ENCODE measurements at regions not wholly inside any gene's neighbourhood (a gene's known extent, or its start where the extent isn't known, plus 50 kb on each side); places are given as distances from the start of the nearest gene placed in this dataset.

- TF ChIP-seq, protein P1, sequence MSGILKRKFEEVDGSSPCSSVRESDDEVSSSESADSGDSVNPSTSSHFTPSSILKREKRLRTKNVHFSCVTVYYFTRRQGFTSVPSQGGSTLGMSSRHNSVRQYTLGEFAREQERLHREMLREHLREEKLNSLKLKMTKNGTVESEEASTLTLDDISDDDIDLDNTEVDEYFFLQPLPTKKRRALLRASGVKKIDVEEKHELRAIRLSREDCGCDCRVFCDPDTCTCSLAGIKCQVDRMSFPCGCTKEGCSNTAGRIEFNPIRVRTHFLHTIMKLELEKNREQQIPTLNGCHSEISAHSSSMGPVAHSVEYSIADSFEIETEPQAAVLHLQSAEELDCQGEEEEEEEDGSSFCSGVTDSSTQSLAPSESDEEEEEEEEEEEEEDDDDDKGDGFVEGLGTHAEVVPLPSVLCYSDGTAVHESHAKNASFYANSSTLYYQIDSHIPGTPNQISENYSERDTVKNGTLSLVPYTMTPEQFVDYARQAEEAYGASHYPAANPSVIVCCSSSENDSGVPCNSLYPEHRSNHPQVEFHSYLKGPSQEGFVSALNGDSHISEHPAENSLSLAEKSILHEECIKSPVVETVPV (CRISPR knock-in tag; IDR thresholded peaks at IDR 0.05): no peak
- TF ChIP-seq, protein P2, sequence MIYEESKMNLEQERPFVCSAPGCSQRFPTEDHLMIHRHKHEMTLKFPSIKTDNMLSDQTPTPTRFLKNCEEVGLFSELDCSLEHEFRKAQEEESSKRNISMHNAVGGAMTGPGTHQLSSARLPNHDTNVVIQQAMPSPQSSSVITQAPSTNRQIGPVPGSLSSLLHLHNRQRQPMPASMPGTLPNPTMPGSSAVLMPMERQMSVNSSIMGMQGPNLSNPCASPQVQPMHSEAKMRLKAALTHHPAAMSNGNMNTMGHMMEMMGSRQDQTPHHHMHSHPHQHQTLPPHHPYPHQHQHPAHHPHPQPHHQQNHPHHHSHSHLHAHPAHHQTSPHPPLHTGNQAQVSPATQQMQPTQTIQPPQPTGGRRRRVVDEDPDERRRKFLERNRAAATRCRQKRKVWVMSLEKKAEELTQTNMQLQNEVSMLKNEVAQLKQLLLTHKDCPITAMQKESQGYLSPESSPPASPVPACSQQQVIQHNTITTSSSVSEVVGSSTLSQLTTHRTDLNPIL (CRISPR knock-in tag; IDR thresholded peaks at IDR 0.05; ENCODE audit: low read depth): no peak
- TF ChIP-seq CSDC2 (CRISPR knock-in tag; IDR thresholded peaks at IDR 0.05) (no peak), RARB (CRISPR knock-in tag; IDR thresholded peaks at IDR 0.05) (no peak), ARNTL (CRISPR knock-in tag; IDR thresholded peaks at IDR 0.05; ENCODE audit: borderline replicate concordance, low read depth) (no peak), TSHZ2 (CRISPR knock-in tag; IDR thresholded peaks at IDR 0.05) (no peak), ZNF8 (CRISPR knock-in tag; IDR thresholded peaks at IDR 0.05) (no peak), GLIS3 (CRISPR knock-in tag; IDR thresholded peaks at IDR 0.05) (no peak), SNAI2 (CRISPR knock-in tag; IDR thresholded peaks at IDR 0.05) (no peak), BACH2 (CRISPR knock-in tag; IDR thresholded peaks at IDR 0.05; ENCODE audit: borderline replicate concordance) (no peak), POU6F1 (CRISPR knock-in tag; IDR thresholded peaks at IDR 0.05; ENCODE audit: borderline replicate concordance, low read depth) (no peak), PPARA (CRISPR knock-in tag; IDR thresholded peaks at IDR 0.05; ENCODE audit: borderline replicate concordance) (no peak), ZC3H10 (CRISPR knock-in tag; IDR thresholded peaks at IDR 0.05) (no peak), TCF4 (CRISPR knock-in tag; IDR thresholded peaks at IDR 0.05; ENCODE audit: borderline replicate concordance) (no peak), ISL1 (CRISPR knock-in tag; IDR thresholded peaks at IDR 0.05) (no peak), ZNF70 (CRISPR knock-in tag; IDR thresholded peaks at IDR 0.05) (no peak), ZNF565 (CRISPR knock-in tag; conservative IDR thresholded peaks at IDR 0.05; ENCODE audit: low read depth) (no peak)
- TF ChIP-seq, protein P3, sequence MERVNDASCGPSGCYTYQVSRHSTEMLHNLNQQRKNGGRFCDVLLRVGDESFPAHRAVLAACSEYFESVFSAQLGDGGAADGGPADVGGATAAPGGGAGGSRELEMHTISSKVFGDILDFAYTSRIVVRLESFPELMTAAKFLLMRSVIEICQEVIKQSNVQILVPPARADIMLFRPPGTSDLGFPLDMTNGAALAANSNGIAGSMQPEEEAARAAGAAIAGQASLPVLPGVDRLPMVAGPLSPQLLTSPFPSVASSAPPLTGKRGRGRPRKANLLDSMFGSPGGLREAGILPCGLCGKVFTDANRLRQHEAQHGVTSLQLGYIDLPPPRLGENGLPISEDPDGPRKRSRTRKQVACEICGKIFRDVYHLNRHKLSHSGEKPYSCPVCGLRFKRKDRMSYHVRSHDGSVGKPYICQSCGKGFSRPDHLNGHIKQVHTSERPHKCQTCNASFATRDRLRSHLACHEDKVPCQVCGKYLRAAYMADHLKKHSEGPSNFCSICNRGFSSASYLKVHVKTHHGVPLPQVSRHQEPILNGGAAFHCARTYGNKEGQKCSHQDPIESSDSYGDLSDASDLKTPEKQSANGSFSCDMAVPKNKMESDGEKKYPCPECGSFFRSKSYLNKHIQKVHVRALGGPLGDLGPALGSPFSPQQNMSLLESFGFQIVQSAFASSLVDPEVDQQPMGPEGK (CRISPR knock-in tag; IDR thresholded peaks at IDR 0.05; ENCODE audit: borderline replicate concordance): no peak
- ATAC-seq: no peak
Measured at GRCh38 chr5:136666970-136667620, 301.8 kb upstream of the TRPC7 start.

DNA sequence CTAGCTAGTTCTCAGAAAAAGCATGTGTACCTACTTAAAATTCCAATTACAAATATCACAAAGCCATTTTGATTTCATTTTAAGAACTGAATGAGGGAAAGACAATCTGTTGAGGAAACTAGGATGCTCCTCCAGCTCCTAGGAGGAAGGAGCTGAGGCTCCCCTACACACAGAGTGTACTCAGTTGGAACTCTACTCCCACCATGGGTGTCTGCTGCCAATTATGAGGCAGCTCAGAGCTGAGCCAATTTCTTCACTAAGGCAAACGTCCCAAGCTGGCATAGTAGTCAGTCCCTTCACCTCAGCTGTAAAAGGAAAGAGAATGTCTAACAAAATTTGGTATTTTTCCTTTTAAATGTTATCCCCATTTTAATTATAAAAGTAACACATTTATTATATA, 300.0 kb upstream of the TRPC7 start:
- ATAC-seq: no peak
- TF ChIP-seq ZC3H10 (CRISPR knock-in tag; IDR thresholded peaks at IDR 0.05) (no peak), SNAI2 (CRISPR knock-in tag; IDR thresholded peaks at IDR 0.05) (no peak), CSDC2 (CRISPR knock-in tag; IDR thresholded peaks at IDR 0.05) (no peak), BACH2 (CRISPR knock-in tag; IDR thresholded peaks at IDR 0.05; ENCODE audit: borderline replicate concordance) (no peak), ARNTL (CRISPR knock-in tag; IDR thresholded peaks at IDR 0.05; ENCODE audit: borderline replicate concordance, low read depth) (no peak), ZFP3 (CRISPR knock-in tag; IDR thresholded peaks at IDR 0.05) (no peak), ZNF565 (CRISPR knock-in tag; conservative IDR thresholded peaks at IDR 0.05; ENCODE audit: low read depth) (no peak), POU6F1 (CRISPR knock-in tag; IDR thresholded peaks at IDR 0.05; ENCODE audit: borderline replicate concordance, low read depth) (no peak), ESRRG (CRISPR knock-in tag; IDR thresholded peaks at IDR 0.05) (no peak), GLIS3 (CRISPR knock-in tag; IDR thresholded peaks at IDR 0.05) (no peak), ZNF8 (CRISPR knock-in tag; IDR thresholded peaks at IDR 0.05) (no peak), ISL1 (CRISPR knock-in tag; IDR thresholded peaks at IDR 0.05) (no peak), TOX (CRISPR knock-in tag; IDR thresholded peaks at IDR 0.05; ENCODE audit: borderline replicate concordance) (no peak), OSR1 (CRISPR knock-in tag; IDR thresholded peaks at IDR 0.05) (no peak)
- TF ChIP-seq, protein P3 (CRISPR knock-in tag; IDR thresholded peaks at IDR 0.05; ENCODE audit: borderline replicate concordance): no peak
- TF ChIP-seq, protein P2 (CRISPR knock-in tag; IDR thresholded peaks at IDR 0.05; ENCODE audit: low read depth): no peak
- TF ChIP-seq, protein P1 (CRISPR knock-in tag; IDR thresholded peaks at IDR 0.05): no peak

All from SK-N-SH treated with all-trans-retinoic acid at 6 μM for 48 hours (cell line).